HL-60/S4 treated with retinoic acid at 250 ng/mL for 4 days and 3 days (cell line): ENCODE measurements at regions not wholly inside any gene's neighbourhood (a gene's known extent, or its start where the extent isn't known, plus 50 kb on each side); places are given as distances from the start of the nearest gene placed in this dataset.

Experiments
- in situ Hi-C: fragments of 300-500 bp; cut with MboI; formaldehyde crosslinking; loops from 2 replicates; pipeline ENCODE4 v1.7.0; 2022; ENCODE audit warnings: low sequenced_read_pairs

DNA sequence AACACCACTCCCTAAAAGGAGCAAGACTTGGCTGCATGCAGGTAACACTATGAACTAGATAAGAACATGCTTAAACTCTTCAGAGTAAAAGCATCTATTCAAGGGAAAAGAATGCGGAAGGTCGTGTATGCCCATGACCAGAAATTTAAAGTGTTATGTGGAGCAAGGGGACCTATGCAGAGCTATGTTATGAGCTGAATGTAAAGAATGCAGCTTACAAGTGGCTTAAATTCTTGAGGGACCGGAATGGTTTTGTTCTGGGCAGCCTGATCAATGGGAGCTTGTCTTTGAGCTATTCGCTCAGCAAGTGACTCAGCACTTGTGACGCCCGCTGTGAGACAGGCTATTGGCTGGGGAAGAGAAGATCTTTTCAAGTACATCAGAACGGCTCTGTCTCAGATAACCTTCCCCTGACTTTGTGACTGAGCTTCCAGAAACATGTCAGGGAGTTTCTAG lies 367.5 kb upstream of the THBS1 start:
- in situ Hi-C loops, result no loop called here

DNA sequence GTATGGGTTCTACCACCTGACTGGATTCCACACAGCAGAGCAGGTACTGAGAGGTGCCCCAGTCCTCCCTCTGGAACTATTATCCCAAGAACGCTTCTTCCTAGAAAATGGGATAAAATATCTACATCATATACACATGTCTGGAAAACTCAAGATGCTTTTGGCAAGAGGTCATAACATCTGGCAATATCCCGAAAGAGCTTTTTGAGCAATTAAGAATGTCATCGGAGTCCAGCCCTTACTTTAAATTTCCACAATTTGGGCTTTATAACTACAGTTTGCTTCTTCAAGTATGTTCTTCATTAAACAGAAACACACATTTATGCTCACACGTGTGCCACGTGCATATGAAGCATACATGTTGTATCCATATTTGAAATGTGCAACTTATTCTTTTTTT lies 365.9 kb upstream of the THBS1 start:
- in situ Hi-C loops, result no loop called here

DNA sequence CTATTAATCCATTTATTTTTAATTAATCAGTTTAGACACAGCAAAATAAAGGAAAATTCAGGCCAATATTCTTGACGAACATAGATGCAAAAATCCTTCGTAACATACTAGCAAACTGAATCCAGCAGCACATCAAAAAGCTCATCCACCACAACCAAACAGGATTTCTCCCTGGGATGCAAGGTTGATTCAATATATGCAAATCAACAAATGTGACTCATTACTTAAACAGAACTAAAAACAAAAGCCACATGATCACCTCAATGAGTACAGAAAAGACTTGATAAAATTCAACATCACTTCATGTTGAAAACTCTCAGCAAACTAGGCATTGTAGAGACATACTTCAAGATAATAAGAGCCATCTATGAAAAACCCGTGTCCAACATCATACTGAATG lies 364.1 kb upstream of the THBS1 start:
- in situ Hi-C loops, result no loop called here

GRCh38 chr15:39219608-39220007 lies 361.3 kb upstream of the THBS1 start:
- in situ Hi-C loops, result no loop called here

DNA sequence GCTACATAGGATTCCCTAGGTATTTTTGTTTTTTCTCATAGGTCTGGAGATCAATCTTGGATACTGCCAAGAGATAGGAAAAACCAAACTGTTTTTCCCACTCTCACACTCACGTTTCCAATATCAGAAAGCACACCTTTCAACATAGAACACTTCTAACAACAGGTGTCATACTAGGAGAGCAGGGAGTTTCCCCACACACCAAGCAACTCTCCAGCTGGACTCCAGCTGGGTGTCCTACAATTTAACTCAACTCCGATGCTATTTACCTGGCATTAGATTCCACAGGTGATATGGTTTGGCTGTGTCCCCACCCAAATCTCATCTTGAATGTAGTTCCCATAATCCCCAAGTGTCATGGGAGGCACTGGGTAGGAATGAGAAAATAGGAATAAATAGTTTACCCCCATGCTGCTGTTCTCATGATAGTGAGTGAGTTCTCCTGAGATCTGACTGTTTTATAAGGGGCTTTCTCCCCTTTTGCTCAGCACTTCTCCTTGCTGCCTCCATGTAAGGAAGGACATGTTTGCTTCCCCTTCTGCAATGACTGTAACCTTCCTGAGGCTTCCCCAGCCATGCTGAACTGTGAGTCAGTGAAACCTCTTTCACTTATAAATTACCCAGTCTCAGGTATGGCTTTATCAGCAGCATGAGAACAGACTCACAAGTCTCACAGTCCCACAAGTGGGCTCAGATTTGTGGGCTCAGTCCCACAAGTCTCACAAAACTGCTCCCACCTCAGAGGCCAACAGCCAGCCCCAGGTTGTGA lies 354.5 kb upstream of the THBS1 start:
- in situ Hi-C loops, result no loop called here

DNA sequence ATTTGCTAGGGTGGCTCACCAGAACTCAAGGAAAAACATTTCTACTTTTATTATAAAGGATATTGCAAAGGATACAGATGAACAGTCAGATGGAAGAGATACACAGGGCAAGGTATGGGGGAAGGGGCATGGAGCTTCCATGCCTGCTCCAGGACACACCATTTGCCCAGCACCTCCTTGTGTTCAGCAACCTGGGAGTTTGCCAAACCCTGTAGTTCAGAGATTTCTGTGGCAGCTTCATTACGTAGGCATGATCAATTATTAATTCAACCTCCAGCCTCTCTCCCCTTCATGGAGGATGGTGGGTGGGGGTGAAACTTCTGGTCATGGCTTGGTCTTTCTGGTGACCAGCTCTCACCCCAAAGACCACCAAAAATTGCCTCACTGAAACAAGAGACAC lies 353.9 kb upstream of the THBS1 start:
- in situ Hi-C loops, result no loop called here

- in situ Hi-C loops, result no loop called here
Observed at GRCh38 chr15:39228889-39229288, 352.0 kb upstream of the THBS1 start.

DNA sequence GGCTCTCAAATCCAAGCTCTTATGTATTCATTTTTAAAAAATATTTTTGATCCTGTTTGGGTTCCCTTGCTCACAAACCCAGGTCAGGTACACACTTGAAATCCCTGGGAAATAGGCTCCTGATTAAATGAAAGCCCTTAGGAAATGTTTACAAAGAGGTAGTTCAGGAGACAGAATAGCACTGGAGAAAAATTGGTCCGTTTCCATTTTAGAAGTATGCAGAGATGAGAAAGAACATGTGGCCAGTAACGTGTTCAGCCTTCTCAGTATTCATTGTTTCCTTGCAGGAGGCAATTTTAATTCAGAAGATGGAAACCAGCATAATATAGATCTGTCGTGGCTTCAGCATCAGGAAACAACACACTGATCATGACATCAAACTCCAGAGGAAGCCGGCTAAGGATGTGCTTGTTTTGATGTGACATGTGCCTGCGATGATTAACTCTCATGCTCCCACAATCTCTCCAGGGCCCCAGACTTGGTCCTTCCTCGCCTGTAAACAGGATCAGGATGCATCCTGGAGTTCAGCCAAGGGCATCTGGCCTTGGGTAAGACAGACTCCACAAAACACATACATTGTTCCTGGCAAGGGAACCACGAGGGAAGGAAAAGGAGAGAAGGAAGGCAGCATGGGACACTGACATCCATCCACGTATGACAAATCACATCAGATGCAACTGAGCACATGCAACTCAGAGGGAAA lies 350.5 kb upstream of the THBS1 start:
- in situ Hi-C loops, result no loop called here

GRCh38 chr15:39230908-39231285 lies 350.0 kb upstream of the THBS1 start:
- in situ Hi-C loops, result no loop called here

DNA sequence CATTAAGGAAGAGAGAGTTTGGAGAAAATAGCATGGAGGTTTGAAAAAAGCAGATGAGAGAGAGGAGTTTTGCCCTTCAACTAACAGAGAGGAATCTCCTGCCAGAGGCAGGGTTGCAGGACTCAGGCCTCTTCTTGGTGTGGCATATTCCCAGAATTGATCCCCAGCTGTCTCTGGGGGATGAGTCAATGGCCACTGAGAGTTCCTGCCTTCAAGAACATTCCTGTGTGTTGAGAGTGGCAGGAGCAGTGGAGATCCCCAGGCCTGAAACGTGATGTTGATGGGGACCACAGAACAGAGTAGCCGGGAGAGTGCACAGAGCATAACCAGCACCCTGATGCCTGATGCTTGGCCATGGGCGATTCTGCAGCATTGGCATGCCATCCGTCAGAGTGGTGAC lies 348.4 kb upstream of the THBS1 start:
- in situ Hi-C loops, result no loop called here

DNA sequence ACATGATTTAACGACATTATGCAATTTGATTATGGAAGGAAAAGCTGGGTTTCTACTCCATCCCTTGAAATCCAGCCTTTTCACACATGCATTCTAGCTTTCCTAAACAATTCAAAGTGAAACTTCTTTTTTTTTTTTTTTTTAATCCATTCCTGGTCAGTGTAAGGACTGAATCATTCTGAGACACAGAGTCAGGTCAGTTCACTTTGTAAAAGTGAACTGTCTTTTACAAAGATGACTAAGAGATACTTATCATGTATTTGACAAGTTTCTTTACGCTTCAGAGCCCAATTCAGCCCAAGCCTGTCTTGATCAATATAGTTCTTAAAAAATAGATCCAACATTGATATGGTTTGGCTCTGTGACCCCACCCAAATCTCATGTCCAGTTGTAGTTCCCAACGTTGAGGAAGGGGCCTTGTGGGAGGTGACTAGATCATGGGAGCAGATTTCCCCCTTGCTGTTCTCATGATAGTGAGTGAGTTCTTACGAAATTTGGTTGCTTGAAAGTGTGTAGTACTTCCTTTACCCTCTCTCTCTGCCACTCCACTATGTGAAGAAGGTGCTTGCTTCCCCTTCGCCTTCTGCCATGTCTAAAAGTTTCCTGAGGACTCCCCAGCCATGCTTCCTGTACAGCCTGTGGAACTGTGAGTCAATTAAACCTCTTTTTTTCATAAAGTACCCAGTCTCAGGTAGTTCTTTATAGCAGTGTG lies 345.6 kb upstream of the THBS1 start:
- in situ Hi-C loops, result no loop called here

GRCh38 chr15:39236375-39236774 lies 344.5 kb upstream of the THBS1 start:
- in situ Hi-C loops, result no loop called here

DNA sequence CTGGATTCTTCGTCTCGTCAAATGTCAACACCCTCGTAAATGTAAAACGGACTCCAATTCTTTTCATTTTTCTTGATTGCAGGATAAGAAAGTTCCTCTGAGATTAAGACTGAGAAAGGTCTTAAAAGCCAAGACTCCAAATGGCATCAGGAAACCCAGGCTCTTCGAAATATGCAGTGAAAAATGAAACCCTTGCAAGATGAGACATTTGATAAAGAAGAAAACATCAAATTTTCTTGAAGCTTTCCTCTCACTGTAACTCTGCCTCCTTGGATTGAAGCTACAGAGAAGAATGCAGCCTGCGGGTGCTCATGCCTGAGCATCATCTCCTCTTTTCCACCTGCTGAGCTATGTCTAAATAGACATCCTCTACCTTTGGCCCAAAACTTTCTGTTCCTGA lies 342.4 kb upstream of the THBS1 start:
- in situ Hi-C loops, result no loop called here

GRCh38 chr15:39239562-39239961 lies 341.3 kb upstream of the THBS1 start:
- in situ Hi-C loops, result no loop called here

DNA sequence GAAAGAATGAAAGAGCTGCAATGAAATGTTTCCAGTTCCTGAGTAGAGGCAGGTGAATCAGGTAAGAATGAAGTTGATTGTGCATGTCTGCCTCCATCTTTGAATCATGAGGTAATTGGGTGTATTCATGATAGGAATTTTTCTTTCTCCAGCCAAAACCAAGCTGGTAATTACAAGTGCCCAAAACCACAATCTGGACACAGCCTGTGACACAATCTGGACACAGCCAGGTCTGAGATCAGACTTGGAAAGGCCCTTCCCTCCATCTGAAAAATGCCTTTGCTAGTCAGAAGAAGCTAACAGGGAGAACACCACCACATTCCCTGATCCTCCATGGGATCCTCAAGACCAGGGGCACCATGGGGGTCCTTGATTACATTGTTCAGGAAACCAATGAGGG lies 338.5 kb upstream of the THBS1 start:
- in situ Hi-C loops, result no loop called here

DNA sequence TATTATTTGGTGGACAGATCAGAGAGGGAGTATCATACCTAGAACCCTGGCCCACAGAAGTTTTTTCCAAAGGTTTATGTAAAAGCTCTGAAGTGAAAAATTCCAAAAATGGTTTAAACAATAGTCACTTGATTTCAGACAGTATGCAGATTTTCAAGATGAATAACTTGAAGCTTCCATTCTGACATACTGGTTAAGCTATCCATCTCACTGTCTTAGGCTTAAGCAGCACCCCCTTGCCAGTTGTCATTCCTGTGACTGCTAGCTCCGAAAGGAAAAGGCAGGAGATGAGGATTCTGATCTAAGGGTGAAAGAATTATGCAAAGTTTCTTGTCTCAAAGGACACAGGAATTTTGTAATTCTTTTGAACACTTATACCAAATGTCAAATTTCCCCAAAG lies 337.5 kb upstream of the THBS1 start:
- in situ Hi-C loops, result no loop called here

DNA sequence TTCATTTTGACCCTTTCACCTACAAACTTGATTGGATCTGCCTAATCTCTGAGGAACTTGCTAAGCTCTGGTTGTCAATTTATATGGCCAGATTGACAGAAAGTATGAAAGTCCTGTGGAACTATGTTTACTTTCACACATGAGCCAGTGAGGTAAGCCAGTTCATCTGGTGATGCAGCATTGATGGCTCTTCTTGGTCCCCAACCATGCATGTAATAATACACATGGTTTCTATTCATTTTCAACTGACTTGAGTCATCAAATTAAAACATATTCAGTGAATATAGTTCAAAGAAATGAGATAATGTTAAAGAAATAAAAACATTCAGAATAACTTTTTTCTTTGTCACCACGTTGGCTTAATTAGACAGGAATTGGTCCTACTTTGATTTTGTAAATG lies 336.1 kb upstream of the THBS1 start:
- in situ Hi-C loops, result no loop called here

DNA sequence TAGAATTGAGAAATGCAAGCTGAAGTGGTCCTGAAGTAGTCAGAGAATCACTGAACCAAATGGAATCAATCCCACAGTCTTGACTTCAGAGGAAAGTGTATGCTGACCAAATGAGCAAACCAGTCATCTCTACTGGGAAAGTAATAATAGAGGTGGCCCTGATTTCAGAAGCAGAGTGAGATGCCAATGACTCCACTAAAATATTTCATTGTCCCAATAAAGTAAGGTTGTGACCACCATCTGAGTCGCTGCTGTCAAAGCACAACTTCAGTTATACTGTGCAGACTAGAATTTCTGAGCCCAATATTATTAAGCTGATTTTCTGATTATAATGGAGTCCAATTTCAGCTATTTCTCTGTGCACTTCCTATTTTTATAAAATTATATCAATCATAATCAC lies 334.4 kb upstream of the THBS1 start:
- in situ Hi-C loops, result no loop called here

- in situ Hi-C loops, result no loop called here
Observed at GRCh38 chr15:39247574-39247973, 333.3 kb upstream of the THBS1 start.

GRCh38 chr15:39248204-39248603 lies 332.7 kb upstream of the THBS1 start:
- in situ Hi-C loops, result no loop called here

DNA sequence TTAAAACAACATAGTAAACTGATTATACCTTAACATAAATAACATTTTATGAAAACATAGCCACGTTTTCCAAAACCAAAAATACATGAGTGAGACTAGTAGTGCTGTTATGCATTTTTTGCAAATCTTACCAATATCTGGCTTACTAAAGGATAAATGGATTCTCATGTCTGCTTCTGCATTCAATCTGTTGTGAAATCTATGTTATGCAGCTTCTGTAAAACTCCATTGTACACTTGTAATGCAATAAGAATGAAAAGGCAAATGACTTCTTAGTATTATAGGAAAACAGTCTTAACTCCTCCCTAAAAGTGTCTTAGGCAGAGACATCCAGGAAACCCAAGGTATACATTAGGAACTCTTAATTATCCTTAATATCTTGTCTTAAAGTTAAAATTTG lies 330.9 kb upstream of the THBS1 start:
- in situ Hi-C loops, result no loop called here
